Fibroblast of skin of scalp (primary cell): ENCODE measurements at regions not wholly inside any gene's neighbourhood (a gene's known extent, or its start where the extent isn't known, plus 50 kb on each side); places are given as distances from the start of the nearest gene placed in this dataset.
A peak's percentile ranks its signal among the peaks of the same experiment; 100 is the strongest.
"Not testable (repeated sequence)": the region's sequence is repeated elsewhere in the genome, so short reads cannot be mapped to it uniquely, and the experiment has no call there.

Experiments used
- DNase-seq: peaks from one replicate; pipeline ENCODE4 v3.0.0-alpha.2; 2013

GRCh38 chr2:19646987-19647386 lies 254.8 kb downstream of the TTC32 start:
- no peak for DNase-seq

DNA sequence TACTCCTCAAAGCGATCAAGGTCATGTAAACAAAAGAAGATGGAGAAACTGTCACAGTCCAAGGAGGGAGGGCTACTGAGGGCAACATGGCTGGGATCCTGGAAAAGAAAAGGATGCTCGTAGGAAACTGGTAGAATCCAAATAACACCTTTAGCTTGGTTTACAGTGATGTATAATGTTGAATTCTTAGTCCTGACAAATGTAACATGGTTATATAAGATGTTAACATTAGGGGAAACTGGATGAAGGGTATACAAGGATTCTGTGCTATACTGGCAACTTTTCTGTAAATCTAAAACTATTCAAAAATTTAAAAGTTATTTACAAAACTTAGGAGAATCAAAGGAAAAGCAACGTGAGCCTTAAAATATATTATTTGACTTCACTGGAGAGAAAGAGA lies 257.0 kb downstream of the TTC32 start:
- DNase-seq = no peak

DNA sequence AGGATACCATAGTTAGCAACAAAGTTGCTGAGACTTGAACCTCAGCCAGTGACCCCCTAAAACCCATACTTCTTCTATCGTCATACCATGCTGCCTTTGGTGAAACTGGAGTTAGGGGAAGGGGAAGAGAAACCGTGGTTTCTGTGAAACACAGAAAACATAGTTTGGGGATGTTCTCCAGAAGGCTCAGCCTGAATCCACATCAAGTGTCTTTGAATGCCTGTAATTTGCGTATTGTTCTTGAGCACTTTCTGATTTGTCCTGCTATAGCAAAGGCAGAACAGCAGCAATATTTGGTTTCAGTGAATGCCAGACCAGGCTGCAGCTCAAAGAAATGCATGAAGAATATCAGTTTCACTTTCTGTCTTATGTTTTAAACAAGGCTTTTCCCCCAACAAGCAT lies 258.7 kb downstream of the TTC32 start:
- no peak for DNase-seq

DNA sequence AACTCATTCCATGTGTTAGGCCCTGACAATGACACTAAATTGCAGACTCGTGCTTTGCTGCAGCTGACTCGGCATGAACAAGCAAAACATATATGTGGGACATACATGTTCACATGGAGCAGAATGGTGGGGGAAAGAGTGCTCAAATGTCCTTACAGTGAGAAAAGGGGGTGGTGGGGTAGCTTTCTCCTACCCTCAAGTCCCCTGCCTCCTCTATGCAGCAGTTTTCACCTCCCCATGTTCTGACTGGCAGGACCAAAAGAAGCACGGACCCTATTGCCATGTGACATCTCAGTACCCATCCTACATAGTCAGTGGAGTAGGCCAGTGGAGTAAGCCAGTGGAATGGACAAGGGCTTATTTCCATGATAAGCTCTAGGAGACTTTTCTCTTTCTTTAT lies 259.3 kb downstream of the TTC32 start:
- DNase-seq = no peak

DNA sequence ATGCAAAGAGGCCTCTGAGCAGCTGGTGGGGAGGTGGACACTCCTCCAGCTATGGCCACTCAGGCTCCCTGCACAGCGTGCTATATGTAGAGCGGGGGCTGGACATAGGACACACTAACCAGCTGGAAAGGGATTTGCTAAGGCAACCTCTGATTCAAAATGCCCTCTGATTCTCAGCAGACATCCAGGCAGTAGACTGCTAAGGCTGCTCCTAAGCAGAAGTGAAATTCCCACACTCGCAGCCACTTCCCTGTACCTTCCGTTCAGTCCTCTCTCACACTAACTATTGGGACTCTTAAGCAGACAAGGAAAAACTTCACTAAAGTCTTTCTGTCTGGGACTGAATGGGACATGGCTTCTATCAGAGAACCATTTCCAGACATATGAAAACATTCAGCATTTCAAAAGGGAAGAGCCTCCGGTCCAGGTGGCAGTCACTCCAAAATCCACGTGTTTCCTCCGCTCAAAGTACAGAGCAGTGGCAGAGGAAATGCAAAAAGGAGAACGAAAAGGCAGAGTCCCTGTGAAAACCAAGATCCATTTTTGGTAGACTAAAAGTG lies 265.8 kb downstream of the TTC32 start:
- no peak for DNase-seq

- peak; percentile 35 for DNase-seq
Observed at GRCh38 chr2:19632403-19632991, 269.3 kb downstream of the TTC32 start.

- DNase-seq = no peak
Observed at GRCh38 chr2:19631871-19632270, 269.9 kb downstream of the TTC32 start.

- peak; percentile 43 for DNase-seq
Observed at GRCh38 chr2:19630921-19631320, 270.9 kb downstream of the TTC32 start.

GRCh38 chr2:19627359-19627758 lies 268.9 kb upstream of the OSR1 start:
- no peak for DNase-seq

DNA sequence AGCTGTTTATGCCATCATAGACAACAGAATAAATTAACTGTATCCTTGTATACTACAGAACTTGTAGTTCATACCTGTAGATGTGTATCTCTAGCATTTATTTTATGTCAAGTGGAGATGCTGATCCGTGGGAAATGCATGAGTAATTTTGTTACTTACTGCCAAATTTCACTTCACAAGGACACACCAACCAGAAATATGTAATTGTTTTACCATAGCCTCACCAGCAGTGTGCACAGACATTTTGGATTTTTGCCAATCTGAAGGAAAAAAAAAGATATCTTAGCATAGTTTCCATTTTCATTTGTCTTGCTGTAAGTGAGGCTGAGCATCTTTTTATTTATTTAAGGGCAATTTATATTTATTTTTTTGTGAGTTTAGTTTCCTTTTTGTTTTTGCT lies 265.1 kb upstream of the OSR1 start:
- DNase-seq = peak; percentile 84

DNA sequence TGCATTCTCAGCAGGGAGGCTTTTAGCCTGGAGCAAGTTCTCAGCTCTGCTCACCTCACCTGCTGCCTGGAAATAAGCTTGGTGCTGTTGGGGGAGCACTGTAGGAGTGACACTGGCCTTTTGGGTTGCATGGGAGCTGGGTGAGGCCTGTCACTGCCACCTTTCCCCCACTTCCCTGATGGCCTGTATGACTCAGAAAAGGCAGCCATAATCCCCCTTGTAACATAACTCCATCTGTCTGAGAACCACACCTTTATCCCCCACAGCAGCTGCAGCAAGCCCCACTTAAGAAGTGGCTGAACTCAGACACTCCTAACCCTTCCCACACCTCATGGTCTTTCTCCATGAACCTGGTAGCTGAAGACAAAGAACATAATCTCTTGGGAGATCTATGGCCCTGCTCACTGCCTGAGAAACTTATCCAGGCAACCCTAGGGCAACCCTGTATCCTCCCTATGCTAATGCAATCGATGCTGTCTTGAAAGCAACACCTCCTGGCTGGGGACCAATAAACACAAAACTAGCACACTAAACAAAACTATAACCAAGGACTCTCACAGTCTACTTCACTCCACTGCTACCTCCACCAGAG lies 258.9 kb upstream of the OSR1 start:
- DNase-seq = no peak

DNA sequence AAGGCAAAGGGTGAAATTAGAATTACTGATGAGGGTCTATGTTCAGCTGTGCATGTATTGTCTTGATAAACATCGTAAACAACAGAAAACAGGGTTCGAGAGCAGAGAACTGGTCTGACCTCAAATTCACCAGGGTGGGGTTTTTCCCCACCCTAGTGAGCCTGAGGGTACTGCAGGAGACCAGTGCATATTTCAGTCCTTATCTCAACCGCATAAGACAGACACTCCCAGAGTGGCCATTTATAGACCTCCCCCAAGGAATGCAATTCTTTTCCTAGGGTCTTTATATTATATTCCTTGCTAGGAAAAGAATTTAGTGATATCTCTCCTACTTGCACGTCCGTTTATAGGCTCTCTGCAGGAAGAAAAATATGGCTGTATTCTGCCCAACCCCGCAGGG lies 257.0 kb upstream of the OSR1 start:
- not testable (repeated sequence) for DNase-seq

GRCh38 chr2:19614066-19614465 lies 255.6 kb upstream of the OSR1 start:
- peak; percentile 56 for DNase-seq

GRCh38 chr2:19611491-19612332 lies 253.3 kb upstream of the OSR1 start:
- DNase-seq = peak; percentile 95

- no peak for DNase-seq
Observed at GRCh38 chr2:19609266-19609665, 250.8 kb upstream of the OSR1 start.

DNA sequence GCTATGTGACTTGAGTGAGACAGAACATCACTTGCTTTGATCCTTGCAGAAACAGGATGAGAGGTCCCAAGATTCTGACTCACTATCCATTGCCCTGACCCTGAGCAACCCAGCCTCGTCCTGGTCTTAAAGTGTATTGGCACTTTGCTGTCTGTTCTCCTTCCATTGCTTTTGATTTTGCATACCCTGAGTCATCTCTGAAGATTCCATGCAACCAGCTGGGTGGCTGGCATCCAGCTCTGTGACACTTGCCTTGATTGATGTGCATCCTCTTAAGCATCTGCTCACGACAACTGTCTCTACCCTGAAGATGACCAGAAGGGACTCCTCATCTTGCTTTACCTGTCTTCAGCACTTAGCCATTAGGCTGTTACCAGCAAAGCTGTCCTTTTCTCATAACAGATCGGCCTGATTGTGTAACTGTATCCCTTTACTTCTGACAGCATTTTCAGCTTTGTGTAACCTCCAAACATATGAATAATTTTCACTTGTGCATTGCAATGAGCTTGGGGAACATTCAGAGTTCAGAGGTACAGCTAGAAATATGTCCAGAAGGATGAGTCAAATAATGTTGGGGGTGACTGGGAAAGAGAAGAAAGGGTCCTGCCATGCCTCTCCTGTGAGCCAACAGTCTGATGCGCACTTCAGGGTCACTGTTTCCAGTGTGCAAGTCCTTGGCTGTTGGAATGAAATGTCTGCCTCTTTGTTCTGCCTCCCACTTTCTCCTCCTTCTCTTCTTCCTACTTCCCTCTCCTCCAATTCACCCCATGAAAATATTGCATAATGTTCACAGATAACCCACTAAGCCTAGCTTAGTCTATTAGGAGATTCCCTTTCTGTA lies 249.7 kb upstream of the OSR1 start:
- peak; percentile 77 for DNase-seq

DNA sequence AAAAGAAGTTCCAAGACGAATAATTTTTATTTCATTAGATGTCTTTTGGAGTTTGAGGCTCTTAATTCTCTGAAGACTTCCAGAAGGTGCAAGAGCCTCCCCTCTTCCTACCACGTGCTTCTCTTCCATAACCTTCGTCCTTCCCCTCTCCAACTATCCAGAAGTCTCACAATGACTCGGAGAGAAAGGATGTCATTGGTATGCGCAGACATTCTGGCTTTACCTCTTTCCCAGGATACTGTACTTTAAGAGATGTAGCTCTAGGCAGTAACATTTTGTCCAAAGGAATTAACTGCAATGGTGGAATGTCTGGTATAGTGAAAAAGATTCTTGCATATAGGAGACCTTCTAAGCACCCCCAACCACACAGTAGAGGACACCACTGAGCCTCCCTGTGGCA lies 249.0 kb upstream of the OSR1 start:
- peak; percentile 66 for DNase-seq

DNA sequence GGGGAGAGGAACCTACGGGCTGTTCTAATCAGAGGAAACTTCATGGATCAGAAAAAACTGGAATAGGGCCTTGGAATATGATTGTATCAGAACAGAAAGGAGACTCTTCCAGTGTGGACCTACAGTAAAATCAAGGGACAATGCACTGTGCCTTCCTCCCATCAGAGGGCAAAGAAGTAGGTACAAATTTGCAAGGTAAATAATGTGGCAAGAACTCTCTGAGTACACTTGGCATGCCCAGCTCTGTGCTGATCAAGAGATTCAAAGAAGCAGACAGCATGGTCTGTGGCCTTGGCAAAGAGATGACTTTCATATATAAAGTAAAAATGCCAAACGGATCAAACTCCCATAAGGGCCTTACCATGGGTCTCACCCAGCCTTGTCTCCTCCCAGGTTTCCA lies 242.6 kb upstream of the OSR1 start:
- DNase-seq = no peak

DNA sequence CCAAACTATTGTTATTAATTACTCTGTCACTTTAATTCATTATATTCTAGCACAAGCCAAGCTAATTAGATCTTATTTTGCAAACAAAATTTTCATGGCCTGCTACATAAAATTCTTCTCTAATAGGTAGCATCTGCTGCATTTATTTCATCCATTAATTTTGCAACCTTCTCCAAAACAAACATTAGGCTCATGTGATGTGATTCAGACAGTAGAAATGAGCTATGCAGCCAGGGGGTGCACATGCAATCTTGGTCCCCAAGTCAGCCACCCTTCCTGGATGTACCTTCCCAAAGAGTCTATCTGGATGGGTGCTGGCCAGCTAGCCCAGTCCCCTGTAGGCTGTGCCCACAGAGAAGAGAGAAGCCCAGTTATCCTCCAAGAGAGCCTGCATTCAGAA lies 242.1 kb upstream of the OSR1 start:
- no peak for DNase-seq

- no peak for DNase-seq
Observed at GRCh38 chr2:19598971-19599370, 240.5 kb upstream of the OSR1 start.

DNA sequence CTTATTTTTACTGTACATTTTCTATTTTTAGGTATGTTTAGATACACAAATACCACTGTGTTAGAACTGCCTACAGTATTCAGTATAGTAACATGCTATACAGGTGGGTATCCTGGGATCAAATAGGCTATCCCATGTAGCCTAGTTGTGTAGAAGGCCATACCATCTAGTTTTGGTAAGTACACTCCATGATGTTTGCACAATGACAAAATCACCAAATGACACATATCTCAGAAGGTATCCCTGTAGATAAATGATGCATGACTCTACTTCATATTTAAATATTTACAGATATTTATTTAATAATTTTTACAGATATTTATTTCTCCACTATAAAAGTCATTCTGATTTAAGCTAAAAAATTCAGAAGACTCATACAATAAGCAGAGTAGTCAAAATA lies 233.8 kb upstream of the OSR1 start:
- no peak for DNase-seq

DNA sequence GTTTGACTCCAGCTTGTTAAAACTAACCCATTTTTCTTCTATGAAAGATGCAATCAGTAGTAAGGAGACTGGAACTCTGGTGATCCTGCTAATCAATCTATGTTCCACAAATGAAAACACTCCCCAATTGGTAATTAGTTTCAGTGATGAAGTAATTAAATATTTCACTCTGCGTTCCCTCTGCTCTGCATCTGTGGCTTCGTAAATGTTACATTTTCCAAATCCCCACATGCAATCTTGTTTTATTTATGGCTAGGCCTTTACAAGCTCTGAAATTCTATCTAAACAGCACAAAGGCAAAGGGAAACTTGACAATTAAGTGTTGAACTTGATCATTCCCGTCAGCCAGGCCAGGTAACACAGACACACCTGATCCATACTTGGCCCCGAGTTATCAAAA lies 231.4 kb upstream of the OSR1 start:
- no peak for DNase-seq

DNA sequence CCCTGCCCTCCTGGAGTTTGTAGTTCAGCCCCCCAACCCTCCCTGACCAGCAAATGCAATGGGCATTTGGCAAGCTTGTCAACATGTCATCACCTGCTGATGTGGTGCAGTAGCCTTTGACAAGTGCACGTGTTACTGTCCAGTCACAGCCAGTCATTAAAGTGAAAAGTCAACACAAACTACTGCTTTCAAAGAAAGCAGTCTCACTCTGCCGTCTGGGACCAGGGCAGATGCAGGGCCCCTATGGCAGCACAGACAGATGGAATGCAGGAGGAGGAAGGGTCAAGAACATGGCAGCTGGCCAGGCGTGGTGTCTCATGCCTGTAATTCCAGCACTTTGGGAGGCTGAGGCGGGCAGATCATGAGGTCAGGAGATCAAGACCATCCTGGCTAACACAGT lies 222.4 kb upstream of the OSR1 start:
- no peak for DNase-seq
